GM12878 (cell line): ENCODE measurements at regions not wholly inside any gene's neighbourhood (a gene's known extent, or its start where the extent isn't known, plus 50 kb on each side); places are given as distances from the start of the nearest gene placed in this dataset.

Source experiments
- CHD2 ChIP-seq: IDR thresholded peaks from 2 replicates; pipeline ENCODE4 v1.6.1; 2011; ENCODE audit warnings: low read depth, low read length, improper control_type of control experiment, borderline replicate concordance
- EZH2 ChIP-seq: IDR thresholded peaks from 2 replicates; pipeline ENCODE4 v1.6.1; 2012; ENCODE audit warnings: low read depth, mild to moderate bottlenecking, control low read depth, inconsistent platforms, low read length, borderline replicate concordance; ENCODE audit not compliant: control insufficient read depth
- FOXK2 ChIP-seq: fragments of 450-650 bp; IDR thresholded peaks from 2 replicates; pipeline ENCODE4 v1.6.1; 2017; ENCODE audit warnings: mild to moderate bottlenecking, moderate library complexity
- IKZF1 ChIP-seq: fragments of 450-650 bp; conservative IDR thresholded peaks from 2 replicates; pipeline ENCODE4 v1.6.1; 2017; ENCODE audit warnings: antibody characterized with exemption, mild to moderate bottlenecking
- NFIC ChIP-seq: IDR thresholded peaks from 2 replicates; pipeline ENCODE4 v1.6.1; 2012; ENCODE audit warnings: low read depth, mild to moderate bottlenecking, inconsistent platforms, low read length, moderate library complexity
- NR2C1 ChIP-seq: fragments of 450-650 bp; IDR thresholded peaks from 2 replicates; pipeline ENCODE4 v1.6.1; 2017; ENCODE audit warnings: antibody characterized with exemption, mild to moderate bottlenecking, moderate library complexity
- POLR2A ChIP-seq: IDR thresholded peaks from 2 replicates; pipeline ENCODE4 v1.6.1; 2011; ENCODE audit warnings: low read depth, mild to moderate bottlenecking, low read length
- POLR2AphosphoS5 ChIP-seq: IDR thresholded peaks from 2 replicates; pipeline ENCODE4 v1.6.1; 2011; ENCODE audit warnings: mild to moderate bottlenecking, low read length, inconsistent platforms
- RBBP5 ChIP-seq: fragments of 200-600 bp; sonication (generic); conservative IDR thresholded peaks from 2 replicates; pipeline ENCODE4 v1.6.1; 2016
- SMARCA5 ChIP-seq: fragments of 450-650 bp; IDR thresholded peaks from 2 replicates; pipeline ENCODE4 v1.6.1; 2017; ENCODE audit warnings: mild to moderate bottlenecking
- USF1 ChIP-seq: IDR thresholded peaks from 2 replicates; pipeline ENCODE4 v1.6.1; 2011; ENCODE audit warnings: borderline replicate concordance, low read depth, mild to moderate bottlenecking, moderate library complexity, mixed read lengths, low read length; ENCODE audit not compliant: insufficient read depth; ENCODE audit errors: extremely low read length
- ZBED1 ChIP-seq: IDR thresholded peaks from 2 replicates; pipeline ENCODE4 v1.6.1; 2016; ENCODE audit warnings: borderline replicate concordance

- TF ChIP-seq POLR2AphosphoS5 (no peak), POLR2A (no peak), ZBED1 (no peak), RBBP5 (no peak), IKZF1 (no peak), SMARCA5 (no peak), FOXK2 (no peak), NR2C1 (no peak), EZH2 (no peak), NFIC (no peak), USF1 (no peak), CHD2 (no peak)
Measured at GRCh38 chr2:172350839-172351479, 76.4 kb upstream of the ITGA6 start.
